ENCODE measurements at regions not wholly inside any gene's neighbourhood (a gene's known extent, or its start where the extent isn't known, plus 50 kb on each side); places are given as distances from the start of the nearest gene placed in this dataset.

DNA sequence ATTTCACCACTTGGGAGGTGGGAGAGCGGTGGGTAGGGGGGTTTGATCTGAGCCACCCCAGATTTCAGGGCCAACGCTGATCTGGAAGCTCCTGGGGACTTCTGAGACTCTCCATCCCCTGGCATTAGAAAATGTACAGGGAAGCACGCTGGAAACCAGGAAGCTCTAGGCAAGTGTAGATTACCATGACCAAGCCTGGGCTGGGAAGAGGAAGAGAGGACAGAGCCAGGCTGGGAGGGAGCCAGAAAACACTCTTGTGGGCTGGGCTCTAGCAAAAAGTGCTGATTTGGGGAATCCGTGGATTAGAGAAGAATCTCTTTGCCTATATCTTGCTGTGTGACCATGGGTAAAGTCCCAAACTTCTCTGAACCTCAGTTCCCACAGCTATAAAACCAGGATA, 236.7 kb downstream of the BCL11B start:
- TF ChIP-seq CTCF (IDR thresholded peaks at IDR 0.05; ENCODE audit: insufficient read depth, low read depth, low read length) (no peak), EZH2 (IDR thresholded peaks at IDR 0.05; ENCODE audit: insufficient read depth, low read length) (no peak)
- H3K27ac Mint-ChIP-seq (ENCODE audit: unreplicated experiment): peak overlapping the region; percentile 84
- H3K4me1 Mint-ChIP-seq (ENCODE audit: low read depth, unreplicated experiment): peaks cover 25% of the 10 kb centered on the region
- no peaks in the 10 kb centered on the region for H3K36me3 Mint-ChIP-seq (ENCODE audit: low read depth, unreplicated experiment)
- H3K9me3 Mint-ChIP-seq (ENCODE audit: unreplicated experiment): peaks cover 5% of the 10 kb centered on the region
- FAIRE-seq (no peak), DNase-seq (ENCODE audit: low read depth) (peak; percentile 31)
- H3K9me3 ChIP-seq (ENCODE audit: insufficient read depth, low read depth, low read length): no peaks in the 10 kb centered on the region
- peak overlapping the region; percentile 72 for H2AFZ ChIP-seq (ENCODE audit: low read depth, low read length)
- no peaks in the 10 kb centered on the region for H4K20me1 ChIP-seq (ENCODE audit: insufficient read depth, low read length)
- peak overlapping the region; percentile 79 for H3K4me2 ChIP-seq (ENCODE audit: low read length)
- H3K4me3 Mint-ChIP-seq (ENCODE audit: unreplicated experiment): no peak overlapping the region
- peaks cover 15% of the 10 kb centered on the region for H3K27me3 Mint-ChIP-seq (ENCODE audit: low read depth, unreplicated experiment)
- H3K27ac ChIP-seq (ENCODE audit: low read depth, low read length): peak overlapping the region; percentile 88
- H3K4me3 ChIP-seq (ENCODE audit: insufficient read depth, low read depth, low read length): no peak overlapping the region
- no peaks in the 10 kb centered on the region for H3K27me3 ChIP-seq (ENCODE audit: insufficient read depth, low read length)
- H3K9ac ChIP-seq (ENCODE audit: low read length): no peak overlapping the region
- no peaks in the 10 kb centered on the region for H3K79me2 ChIP-seq (ENCODE audit: insufficient read depth, low read length)
- peaks cover 21% of the 10 kb centered on the region for H3K4me1 ChIP-seq (ENCODE audit: insufficient read depth, low read length)
- H3K36me3 ChIP-seq (ENCODE audit: insufficient read depth, low read length): no peaks in the 10 kb centered on the region

- DNase-seq (ENCODE audit: low read depth) (peak; percentile 93), FAIRE-seq (peak; percentile 59)
- H3K4me3 Mint-ChIP-seq (ENCODE audit: unreplicated experiment): no peak overlapping the region
These were observed 236.0 kb downstream of the BCL11B start for GRCh38 chr14:99035712-99036610.

More at GRCh38 chr14:99035712-99036610, 236.0 kb downstream of the BCL11B start:
- peak overlapping the region; percentile 83 for H2AFZ ChIP-seq (ENCODE audit: low read depth, low read length)
- H3K4me1 ChIP-seq (ENCODE audit: insufficient read depth, low read length): peaks cover 21% of the 10 kb centered on the region
- H3K79me2 ChIP-seq (ENCODE audit: insufficient read depth, low read length): no peaks in the 10 kb centered on the region
- no peak for TF ChIP-seq CTCF (IDR thresholded peaks at IDR 0.05; ENCODE audit: insufficient read depth, low read depth, low read length)
- no peak for TF ChIP-seq EZH2 (IDR thresholded peaks at IDR 0.05; ENCODE audit: insufficient read depth, low read length)
- peaks cover 25% of the 10 kb centered on the region for H3K4me1 Mint-ChIP-seq (ENCODE audit: low read depth, unreplicated experiment)
- no peak overlapping the region for H3K4me3 ChIP-seq (ENCODE audit: insufficient read depth, low read depth, low read length)
- H3K4me2 ChIP-seq (ENCODE audit: low read length): peak overlapping the region; percentile 79
- H3K9ac ChIP-seq (ENCODE audit: low read length): peak overlapping the region; percentile 72
- peak overlapping the region; percentile 98 for H3K27ac Mint-ChIP-seq (ENCODE audit: unreplicated experiment)
- no peaks in the 10 kb centered on the region for H3K27me3 ChIP-seq (ENCODE audit: insufficient read depth, low read length)
- peak overlapping the region; percentile 88 for H3K27ac ChIP-seq (ENCODE audit: low read depth, low read length)
- H3K36me3 Mint-ChIP-seq (ENCODE audit: low read depth, unreplicated experiment): no peaks in the 10 kb centered on the region
- H3K9me3 Mint-ChIP-seq (ENCODE audit: unreplicated experiment): peaks cover 5% of the 10 kb centered on the region
- H3K27me3 Mint-ChIP-seq (ENCODE audit: low read depth, unreplicated experiment): peaks cover 10% of the 10 kb centered on the region
- no peaks in the 10 kb centered on the region for H3K36me3 ChIP-seq (ENCODE audit: insufficient read depth, low read length)
- no peaks in the 10 kb centered on the region for H4K20me1 ChIP-seq (ENCODE audit: insufficient read depth, low read length)
- no peaks in the 10 kb centered on the region for H3K9me3 ChIP-seq (ENCODE audit: insufficient read depth, low read depth, low read length)

Data from astrocyte (in vitro differentiated cells and primary cell).